K562 (cell line): ENCODE measurements at regions not wholly inside any gene's neighbourhood (a gene's known extent, or its start where the extent isn't known, plus 50 kb on each side); places are given as distances from the start of the nearest gene placed in this dataset.

ENCODE experiments used
- ARID1B ChIP-seq: fragments of 450-650 bp; IDR thresholded peaks from 2 replicates; pipeline ENCODE4 v1.6.1; 2016; ENCODE audit warnings: antibody characterized with exemption, mild to moderate bottlenecking, inconsistent platforms
- RBFOX2 ChIP-seq: fragments of 200-400 bp; formaldehyde crosslinking; IDR thresholded peaks from 2 replicates; pipeline ENCODE4 v1.6.1; 2017; ENCODE audit warnings: low read depth, mild to moderate bottlenecking, low read length, moderate library complexity
- RBM34 ChIP-seq: fragments of 200-400 bp; formaldehyde crosslinking; IDR thresholded peaks from 2 replicates; pipeline ENCODE4 v1.6.1; 2018; ENCODE audit warnings: low read length, borderline replicate concordance; ENCODE audit not compliant: insufficient read depth
- SIRT6 ChIP-seq: IDR thresholded peaks from one replicate; pipeline ENCODE4 v1.6.1; 2012; ENCODE audit warnings: low read depth, mild to moderate bottlenecking, control low read depth, inconsistent platforms, low read length, moderate library complexity
- SMARCC2 ChIP-seq: fragments of 450-650 bp; IDR thresholded peaks from 2 replicates; pipeline ENCODE4 v1.6.1; 2017; ENCODE audit warnings: antibody characterized with exemption, moderate library complexity, mild to moderate bottlenecking, low read depth
- SMARCE1 ChIP-seq: fragments of 450-650 bp; IDR thresholded peaks from 2 replicates; pipeline ENCODE4 v1.7.1; 2016; ENCODE audit warnings: mild to moderate bottlenecking
- SRF ChIP-seq, 2 experiments: fragments of 250-450, 450-650 bp in 1 of 2; sonication (Bioruptor Pico) in 1 of 2; sonication (generic) in 1 of 2; formaldehyde crosslinking; IDR thresholded peaks; 2 replicates each; pipeline versions ENCODE4 v1.5.0 to v1.5.1; 2020 to 2022; ENCODE audit warnings: mild to moderate bottlenecking in 1 of 2, missing genetic modification reagents in 1 of 2
- XRCC5 ChIP-seq: fragments of 200-400 bp; formaldehyde crosslinking; IDR thresholded peaks from 2 replicates; pipeline ENCODE4 v1.6.1; 2017; ENCODE audit warnings: low read depth, mild to moderate bottlenecking, low read length
- ZFX ChIP-seq: sonication (generic); formaldehyde crosslinking; IDR thresholded peaks from 2 replicates; pipeline ENCODE4 v1.8.0; 2022; ENCODE audit warnings: mild to moderate bottlenecking, missing genetic modification reagents, moderate library complexity
- ZNF121 ChIP-seq: sonication (generic); formaldehyde crosslinking; conservative IDR thresholded peaks from 2 replicates; pipeline ENCODE4 v1.8.0; 2022; ENCODE audit warnings: missing genetic modification reagents
- ZNF174 ChIP-seq: fragments of 250-450 bp; sonication (Bioruptor Pico); IDR thresholded peaks from 2 replicates; pipeline ENCODE4 v1.4.0; 2020; ENCODE audit warnings: mild to moderate bottlenecking
- ZNF444 ChIP-seq: fragments of 250-450 bp; sonication (Bioruptor Pico); IDR thresholded peaks from 2 replicates; pipeline ENCODE4 v1.4.0; 2020; ENCODE audit warnings: mild to moderate bottlenecking, moderate library complexity
- ZNF668 ChIP-seq: fragments of 250-450 bp; sonication (Bioruptor Pico); IDR thresholded peaks from 2 replicates; pipeline ENCODE4 v1.8.0; 2022; ENCODE audit warnings: mild to moderate bottlenecking, inconsistent platforms
- ZNF785 ChIP-seq: fragments of 250-450 bp; sonication (Bioruptor Pico); IDR thresholded peaks from 2 replicates; pipeline ENCODE4 v1.4.0; 2020; ENCODE audit warnings: mild to moderate bottlenecking

DNA sequence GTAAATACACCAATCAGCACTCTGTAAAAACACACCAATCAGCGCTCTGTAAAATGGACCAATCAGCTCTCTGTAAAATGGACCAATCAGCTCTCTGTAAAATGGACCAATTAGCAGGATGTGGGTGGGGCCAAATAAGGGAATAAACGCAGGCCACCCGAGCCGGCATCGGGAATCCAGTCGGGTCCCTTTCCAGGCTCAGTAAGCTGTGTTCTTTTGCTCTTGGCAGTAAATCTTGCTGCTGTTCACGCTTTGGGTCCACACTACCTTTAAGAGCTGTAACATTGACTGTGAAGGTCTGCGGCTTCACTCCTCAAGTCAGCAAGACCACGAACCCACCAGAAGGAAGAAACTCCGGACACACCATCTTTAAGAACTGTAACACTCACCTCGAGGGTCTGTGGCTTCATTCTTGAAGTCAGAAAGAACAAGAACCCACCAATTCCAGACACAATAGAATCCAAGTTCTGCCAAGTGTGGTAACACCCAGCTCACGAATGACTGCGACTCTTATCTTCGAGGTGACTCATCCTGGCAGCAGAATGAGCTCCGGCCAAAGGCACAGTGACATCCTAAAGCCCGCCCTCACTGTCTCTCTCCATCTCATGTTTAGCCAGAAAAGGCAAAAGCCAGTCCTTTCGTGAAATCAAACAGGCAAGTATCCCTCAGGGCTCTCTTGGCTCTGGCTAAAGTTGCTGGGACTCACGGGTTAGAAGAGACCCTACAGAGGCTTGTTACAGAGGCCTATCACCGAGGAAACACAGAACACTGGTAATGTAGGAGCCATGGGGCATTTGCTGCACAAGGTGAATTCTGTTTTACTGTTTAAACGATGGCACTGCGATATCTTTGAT, 155.2 kb downstream of the FAM43A start (continued):
- TF ChIP-seq XRCC5, result no peak
- no peak for TF ChIP-seq ZNF785 (CRISPR knock-in tag)
- TF ChIP-seq RBM34, result no peak
- TF ChIP-seq ARID1B, result peak; percentile 49
- TF ChIP-seq ZNF121 (CRISPR knock-in tag), result no peak
- no peak for TF ChIP-seq ZNF174
- no peak for TF ChIP-seq RBFOX2
- no peak for TF ChIP-seq ZNF668 (CRISPR knock-in tag)
- no peak for TF ChIP-seq ZNF444 (CRISPR knock-in tag)
- TF ChIP-seq SMARCE1, result peak; percentile 38; the same call in 1 of the 2 replicates
- no peak for TF ChIP-seq SMARCC2
- no peak for TF ChIP-seq ZFX (CRISPR knock-in tag)
- peak in 1 of 2 experiments; percentile 85; a peak in 2 of 4 replicates for TF ChIP-seq SRF (CRISPR knock-in tag; IDR thresholded peaks at IDR 0.05)
- no peak for TF ChIP-seq SIRT6
